HEK293 (cell line): ENCODE measurements at regions not wholly inside any gene's neighbourhood (a gene's known extent, or its start where the extent isn't known, plus 50 kb on each side); places are given as distances from the start of the nearest gene placed in this dataset.
"Not testable (repeated sequence)": the region's sequence is repeated elsewhere in the genome, so short reads cannot be mapped to it uniquely, and the experiment has no call there.

Experiments used
- CTCF ChIA-PET: fragments of 350-600 bp; formaldehyde crosslinking; extraction: SDS; loops from one replicate; lab custom pipeline; 2021; ENCODE audit warnings: antibody characterized with exemption; lab: Yijun Ruan, JAX
- POLR2A ChIA-PET: fragments of 300-600 bp; formaldehyde crosslinking; extraction: SDS; loops from one replicate; lab custom pipeline; 2020; ENCODE audit warnings: antibody characterized with exemption, inconsistent platforms; lab: Yijun Ruan, JAX
- H3K27ac ChIP-seq: fragments of 200-500 bp; sonication (Bioruptor generic); 2 replicates; pipeline ENCODE4 v1.5.1; 2014; ENCODE audit warnings: low read depth, low read length, control low read depth, inconsistent platforms; ENCODE audit errors: extremely low read depth
- H3K36me3 ChIP-seq, 2 experiments: fragments of 200-500 bp in 1 of 2; sonication (Bioruptor generic) in 1 of 2; 1 replicate in 1 of 2; 2 replicates in 1 of 2; pipeline ENCODE4 v1.5.1; 2014 to 2017; ENCODE audit warnings: inconsistent platforms in 2 of 2, low read length in 2 of 2; ENCODE audit not compliant: control insufficient read depth in 2 of 2, insufficient read depth in 1 of 2
- H3K4me1 ChIP-seq: fragments of 200-500 bp; sonication (Bioruptor generic); 2 replicates; pipeline ENCODE4 v1.5.1; 2014; ENCODE audit warnings: mild to moderate bottlenecking, low read length, inconsistent platforms; ENCODE audit not compliant: control insufficient read depth, insufficient read depth
- H3K4me3 ChIP-seq: 2 replicates; pipeline ENCODE4 v1.5.1; 2011; ENCODE audit warnings: low read depth, mild to moderate bottlenecking, control low read depth, low read length, moderate library complexity
- H3K9me3 ChIP-seq: fragments of 200-500 bp; sonication (Bioruptor generic); 2 replicates; pipeline ENCODE4 v1.5.1; 2014; ENCODE audit warnings: low read depth, low read length, inconsistent platforms; ENCODE audit not compliant: control insufficient read depth, insufficient read depth
- BCL6B ChIP-seq: fragments of 450-650 bp; formaldehyde crosslinking; IDR thresholded peaks from 2 replicates; pipeline ENCODE4 v1.5.1; 2017; ENCODE audit warnings: missing biosample characterization, missing genetic modification characterization
- ZBTB44 ChIP-seq: fragments of 450-650 bp; IDR thresholded peaks from 2 replicates; pipeline ENCODE4 v1.5.1; 2018; ENCODE audit warnings: missing biosample characterization, mild to moderate bottlenecking, missing genetic modification characterization
- ZNF132 ChIP-seq: fragments of 450-650 bp; formaldehyde crosslinking; IDR thresholded peaks from 2 replicates; pipeline ENCODE4 v1.5.1; 2017; ENCODE audit warnings: missing biosample characterization, missing genetic modification characterization, borderline replicate concordance
- ZNF221 ChIP-seq: fragments of 450-650 bp; formaldehyde crosslinking; IDR thresholded peaks from 2 replicates; pipeline ENCODE4 v1.5.1; 2017; ENCODE audit warnings: missing biosample characterization, missing genetic modification characterization, borderline replicate concordance
- ZNF223 ChIP-seq: fragments of 450-650 bp; formaldehyde crosslinking; IDR thresholded peaks from 2 replicates; pipeline ENCODE4 v1.5.1; 2016; ENCODE audit warnings: missing biosample characterization, missing genetic modification characterization
- ZNF366 ChIP-seq: fragments of 450-650 bp; formaldehyde crosslinking; conservative IDR thresholded peaks from 2 replicates; pipeline ENCODE4 v1.5.1; 2016; ENCODE audit warnings: missing biosample characterization, missing genetic modification characterization
- ZNF48 ChIP-seq: fragments of 450-650 bp; formaldehyde crosslinking; IDR thresholded peaks from 2 replicates; pipeline ENCODE4 v1.5.1; 2016; ENCODE audit warnings: missing biosample characterization, missing genetic modification characterization
- ZNF510 ChIP-seq: fragments of 450-650 bp; formaldehyde crosslinking; IDR thresholded peaks from 2 replicates; pipeline ENCODE4 v1.5.1; 2018; ENCODE audit warnings: mild to moderate bottlenecking, missing genetic modification characterization, missing biosample characterization; ENCODE audit not compliant: insufficient replicate concordance
- ZNF544 ChIP-seq: fragments of 450-650 bp; formaldehyde crosslinking; IDR thresholded peaks from 2 replicates; pipeline ENCODE4 v1.5.0; 2017; ENCODE audit warnings: missing biosample characterization, missing genetic modification characterization
- ZNF549 ChIP-seq: fragments of 450-650 bp; IDR thresholded peaks from 2 replicates; pipeline ENCODE4 v1.5.1; 2018; ENCODE audit warnings: missing biosample characterization, missing genetic modification characterization, mild to moderate bottlenecking, inconsistent platforms, moderate library complexity
- ZNF660 ChIP-seq: fragments of 450-650 bp; IDR thresholded peaks from 2 replicates; pipeline ENCODE4 v1.5.1; 2018; ENCODE audit warnings: missing biosample characterization, mild to moderate bottlenecking, missing genetic modification characterization
- ZNF701 ChIP-seq: fragments of 450-650 bp; formaldehyde crosslinking; IDR thresholded peaks from 2 replicates; pipeline ENCODE4 v1.5.1; 2016; ENCODE audit warnings: missing biosample characterization, missing genetic modification characterization
- ZNF707 ChIP-seq: fragments of 450-650 bp; formaldehyde crosslinking; IDR thresholded peaks from 2 replicates; pipeline ENCODE4 v1.5.1; 2016; ENCODE audit warnings: missing biosample characterization, missing genetic modification characterization
- ZNF747 ChIP-seq: fragments of 450-650 bp; formaldehyde crosslinking; IDR thresholded peaks from 2 replicates; pipeline ENCODE4 v1.5.1; 2016; ENCODE audit warnings: missing biosample characterization, missing genetic modification characterization
- ZSCAN5A ChIP-seq: fragments of 450-650 bp; formaldehyde crosslinking; IDR thresholded peaks from 2 replicates; pipeline ENCODE4 v1.5.1; 2016; ENCODE audit warnings: missing biosample characterization, missing genetic modification characterization
- TF ChIP-seq, protein P1 (sequence below): fragments of 450-650 bp; formaldehyde crosslinking; IDR thresholded peaks from 2 replicates; pipeline ENCODE4 v1.5.1; 2017; ENCODE audit warnings: missing biosample characterization, missing genetic modification characterization

DNA sequence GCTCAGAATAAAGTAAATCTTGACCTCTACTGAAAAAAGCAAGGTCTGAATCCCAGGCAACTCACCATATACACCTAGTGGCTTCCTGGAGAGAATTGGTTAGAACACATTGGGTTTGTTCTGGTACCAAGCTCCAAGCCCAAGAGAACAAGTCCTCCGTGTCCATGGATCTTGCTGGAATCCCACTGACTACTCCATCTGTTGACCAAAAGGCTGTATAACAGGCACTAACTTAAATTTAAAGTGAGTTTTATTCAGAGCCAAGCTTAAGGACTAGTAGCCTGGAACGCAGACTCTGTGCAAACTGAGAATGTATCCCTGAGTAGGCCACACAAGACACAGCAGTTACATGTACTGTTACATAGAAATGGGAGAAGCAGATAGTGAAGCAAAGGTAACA lies 342.1 kb upstream of the LRRC3B start:
- Histone ChIP-seq H3K4me1 (no peaks in the 10 kb centered on the region), H3K9me3 (no peaks in the 10 kb centered on the region), H3K4me3 (no peak overlapping the region), H3K36me3 (no peaks in the 10 kb centered on the region), H3K27ac (no peak overlapping the region)
- POLR2A ChIA-PET = no interaction called here
- CTCF ChIA-PET = no interaction called here
- no peak for TF ChIP-seq ZSCAN5A
- TF ChIP-seq, protein P1, sequence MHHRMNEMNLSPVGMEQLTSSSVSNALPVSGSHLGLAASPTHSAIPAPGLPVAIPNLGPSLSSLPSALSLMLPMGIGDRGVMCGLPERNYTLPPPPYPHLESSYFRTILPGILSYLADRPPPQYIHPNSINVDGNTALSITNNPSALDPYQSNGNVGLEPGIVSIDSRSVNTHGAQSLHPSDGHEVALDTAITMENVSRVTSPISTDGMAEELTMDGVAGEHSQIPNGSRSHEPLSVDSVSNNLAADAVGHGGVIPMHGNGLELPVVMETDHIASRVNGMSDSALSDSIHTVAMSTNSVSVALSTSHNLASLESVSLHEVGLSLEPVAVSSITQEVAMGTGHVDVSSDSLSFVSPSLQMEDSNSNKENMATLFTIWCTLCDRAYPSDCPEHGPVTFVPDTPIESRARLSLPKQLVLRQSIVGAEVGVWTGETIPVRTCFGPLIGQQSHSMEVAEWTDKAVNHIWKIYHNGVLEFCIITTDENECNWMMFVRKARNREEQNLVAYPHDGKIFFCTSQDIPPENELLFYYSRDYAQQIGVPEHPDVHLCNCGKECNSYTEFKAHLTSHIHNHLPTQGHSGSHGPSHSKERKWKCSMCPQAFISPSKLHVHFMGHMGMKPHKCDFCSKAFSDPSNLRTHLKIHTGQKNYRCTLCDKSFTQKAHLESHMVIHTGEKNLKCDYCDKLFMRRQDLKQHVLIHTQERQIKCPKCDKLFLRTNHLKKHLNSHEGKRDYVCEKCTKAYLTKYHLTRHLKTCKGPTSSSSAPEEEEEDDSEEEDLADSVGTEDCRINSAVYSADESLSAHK (tag by site-specific recombination) = no peak

- TF ChIP-seq ZNF48 (tag by site-specific recombination) = no peak
- no peak for TF ChIP-seq ZNF660 (tag by site-specific recombination)
- TF ChIP-seq ZNF366 (tag by site-specific recombination) = no peak
- no peak for TF ChIP-seq ZNF544 (tag by site-specific recombination)
- TF ChIP-seq BCL6B (tag by site-specific recombination) = no peak
- TF ChIP-seq ZNF549 (tag by site-specific recombination) = no peak
- TF ChIP-seq ZNF510 (tag by site-specific recombination) = no peak
- no peak for TF ChIP-seq ZNF221
- no peak for TF ChIP-seq ZNF132
- no peak for TF ChIP-seq ZNF223 (tag by site-specific recombination)
- no peak for TF ChIP-seq ZNF747 (tag by site-specific recombination)
- no peak for TF ChIP-seq ZBTB44 (tag by site-specific recombination)
- TF ChIP-seq ZNF701 (tag by site-specific recombination) = no peak
- Histone ChIP-seq H3K4me1 (no peaks in the 10 kb centered on the region), H3K36me3 (no peaks in the 10 kb centered on the region), H3K9me3 (no peaks in the 10 kb centered on the region), H3K4me3 (no peak overlapping the region), H3K27ac (no peak overlapping the region)
- ChIA-PET CTCF (interaction anchor here (0.6 kb wide), 1 partner anchor 34 kb away, joined by 3 read pairs; no protein-coding TSS in a partner anchor), POLR2A (no interaction called here)
Measured at GRCh38 chr3:26281284-26281985, 341.1 kb upstream of the LRRC3B start.

- not testable (repeated sequence) for H3K9me3 ChIP-seq, H3K4me1 ChIP-seq, H3K4me3 ChIP-seq, H3K36me3 ChIP-seq
- TF ChIP-seq ZNF707 = peak; percentile 70
- TF ChIP-seq, all 188 proteins: peak for 1; not testable (repeated sequence) for 187
- POLR2A ChIA-PET, CTCF ChIA-PET, H3K27ac ChIP-seq: not testable (repeated sequence)
Measured at GRCh38 chr3:26284503-26284902, 338.1 kb upstream of the LRRC3B start.
